SK-N-SH treated with all-trans-retinoic acid at 6 μM for 48 hours (cell line): ENCODE measurements at regions not wholly inside any gene's neighbourhood (a gene's known extent, or its start where the extent isn't known, plus 50 kb on each side); places are given as distances from the start of the nearest gene placed in this dataset.

Experiments
- ISL1 ChIP-seq: fragments of 250-450 bp; sonication (Bioruptor Pico); IDR thresholded peaks from 2 replicates; pipeline ENCODE4 v2.1.2; 2022; ENCODE audit warnings: mild to moderate bottlenecking, moderate library complexity
- OSR1 ChIP-seq: fragments of 250-450 bp; sonication (Bioruptor Pico); IDR thresholded peaks from 2 replicates; pipeline ENCODE4 v1.8.0; 2022; ENCODE audit warnings: moderate library complexity, mild to moderate bottlenecking, inconsistent platforms
- ZC3H10 ChIP-seq: fragments of 250-450 bp; sonication (Bioruptor Pico); IDR thresholded peaks from 2 replicates; pipeline ENCODE4 v1.5.1; 2021; ENCODE audit warnings: mild to moderate bottlenecking, moderate library complexity

GRCh38 chr2:82239176-82239575, 1934.6 kb upstream of the LRRTM1 start:
- TF ChIP-seq ZC3H10 (CRISPR knock-in tag): no peak
- no peak for TF ChIP-seq OSR1 (CRISPR knock-in tag)
- no peak for TF ChIP-seq ISL1 (CRISPR knock-in tag)
